ENCODE measurements at regions not wholly inside any gene's neighbourhood (a gene's known extent, or its start where the extent isn't known, plus 50 kb on each side); places are given as distances from the start of the nearest gene placed in this dataset.

DNA sequence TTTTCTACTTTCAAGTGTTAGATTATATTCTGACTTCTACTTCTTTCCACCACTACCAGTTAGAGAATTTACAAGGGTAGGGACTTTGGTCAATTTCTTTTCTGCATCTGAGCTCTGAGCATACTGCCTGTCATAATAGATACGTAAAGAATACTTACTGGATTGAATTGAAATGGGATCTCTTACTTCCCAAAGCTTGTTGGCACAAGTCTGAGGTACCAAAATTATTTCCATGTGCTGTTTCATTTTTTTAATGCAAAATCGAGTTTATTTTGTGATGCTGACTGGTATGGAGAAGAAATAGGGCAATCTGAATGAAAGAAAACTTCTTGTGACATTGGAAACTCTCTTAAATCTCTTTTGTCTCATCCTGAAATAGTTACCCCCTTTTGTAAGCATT, 428.9 kb downstream of the SPATA31D1 start:
- H3K4me1 Mint-ChIP-seq = no peaks in the 10 kb centered on the region

GRCh38 chr9:82418334-82418733, 429.8 kb downstream of the SPATA31D1 start:
- no peaks in the 10 kb centered on the region for H3K79me2 ChIP-seq (ENCODE audit: insufficient read depth, low read length)
- no peak overlapping the region for H3K4me3 Mint-ChIP-seq
- no peak overlapping the region for H3K4me2 ChIP-seq (replicated peaks; ENCODE audit: extremely low read depth, low read length, poor library complexity, severe bottlenecking)
- no peak overlapping the region for H3K4me3 ChIP-seq (replicated peaks in 1 of 3; ENCODE audit: low read depth in 2 of 3, low read length in 3 of 3)
- H3K4me1 ChIP-seq (ENCODE audit: control insufficient read depth in 1 of 2, insufficient read depth in 2 of 2, low read length in 2 of 2) = no peaks in the 10 kb centered on the region
- no peaks in the 10 kb centered on the region for H3K36me3 Mint-ChIP-seq
- H3K27me3 Mint-ChIP-seq (ENCODE audit: low read depth in 3 of 3) = peaks cover 0 to 3% (median 0%) of the 10 kb centered on the region in 3 donors
- H2AFZ ChIP-seq (ENCODE audit: insufficient read depth, low read depth, low read length, poor library complexity, severe bottlenecking) = no peak overlapping the region
- H3K27ac Mint-ChIP-seq = no peak overlapping the region
- 80% methylated on average over 1 of the region's 6 CpGs for WGBS (ENCODE audit: insufficient coverage)
- no peak for TF ChIP-seq CTCF (IDR thresholded peaks at IDR 0.05)
- H3K9me3 Mint-ChIP-seq = peaks cover 4 to 22% (median 12%) of the 10 kb centered on the region in 7 donors
- DNase-seq = no peak
- H3K9ac ChIP-seq (ENCODE audit: insufficient read depth, low read length, poor library complexity, severe bottlenecking) = no peak overlapping the region
- H3K27ac ChIP-seq (ENCODE audit: low read depth in 1 of 2, low read length in 2 of 2) = no peak overlapping the region
- no peaks in the 10 kb centered on the region for H4K20me1 ChIP-seq (ENCODE audit: insufficient read depth, low read length)
- H3K36me3 ChIP-seq (replicated peaks in 1 of 2; ENCODE audit: control insufficient read depth in 1 of 2, insufficient read depth in 2 of 2, low read length in 2 of 2) = no peaks in the 10 kb centered on the region
- intact Hi-C loops (cut with micrococcal nuclease) = no loop called here
- H3K27me3 ChIP-seq (ENCODE audit: control insufficient read depth in 2 of 2, insufficient read depth in 2 of 2, low read length in 2 of 2) = no peaks in the 10 kb centered on the region
- peaks cover 7 to 13% of the 10 kb centered on the region in 2 donors for H3K9me3 ChIP-seq (replicated peaks in 1 of 2; ENCODE audit: control insufficient read depth in 1 of 2, insufficient read depth in 1 of 2, low read length in 2 of 2)
- H3K4me1 Mint-ChIP-seq = no peaks in the 10 kb centered on the region

More for the DNA sequence above, 428.9 kb downstream of the SPATA31D1 start:
- no peak overlapping the region for H3K4me2 ChIP-seq (replicated peaks; ENCODE audit: extremely low read depth, low read length, poor library complexity, severe bottlenecking)
- TF ChIP-seq CTCF (IDR thresholded peaks at IDR 0.05) = no peak
- no peaks in the 10 kb centered on the region for H3K79me2 ChIP-seq (ENCODE audit: insufficient read depth, low read length)
- H3K36me3 ChIP-seq (replicated peaks in 1 of 2; ENCODE audit: control insufficient read depth in 1 of 2, insufficient read depth in 2 of 2, low read length in 2 of 2) = no peaks in the 10 kb centered on the region
- Mint-ChIP-seq H3K4me3 (no peak overlapping the region), H3K27ac (no peak overlapping the region), H3K36me3 (no peaks in the 10 kb centered on the region), H3K27me3 (ENCODE audit: low read depth in 3 of 3) (peaks cover 0 to 3% (median 0%) of the 10 kb centered on the region in 3 donors), H3K9me3 (peaks cover 4 to 20% (median 11%) of the 10 kb centered on the region in 7 donors)
- peaks cover 2 to 10% of the 10 kb centered on the region in 2 donors for H3K9me3 ChIP-seq (replicated peaks in 1 of 2; ENCODE audit: control insufficient read depth in 1 of 2, insufficient read depth in 1 of 2, low read length in 2 of 2)
- 100% methylated on average over 1 of the region's 2 CpGs for WGBS (ENCODE audit: insufficient coverage)
- intact Hi-C loops (cut with micrococcal nuclease) = no loop called here
- H4K20me1 ChIP-seq (ENCODE audit: insufficient read depth, low read length) = no peaks in the 10 kb centered on the region
- no peak overlapping the region for H3K27ac ChIP-seq (ENCODE audit: low read depth in 1 of 2, low read length in 2 of 2)
- no peaks in the 10 kb centered on the region for H3K4me1 ChIP-seq (ENCODE audit: control insufficient read depth in 1 of 2, insufficient read depth in 2 of 2, low read length in 2 of 2)
- DNase-seq = no peak
- H3K9ac ChIP-seq (ENCODE audit: insufficient read depth, low read length, poor library complexity, severe bottlenecking) = no peak overlapping the region
- H3K27me3 ChIP-seq (ENCODE audit: control insufficient read depth in 2 of 2, insufficient read depth in 2 of 2, low read length in 2 of 2) = no peaks in the 10 kb centered on the region
- H2AFZ ChIP-seq (ENCODE audit: insufficient read depth, low read depth, low read length, poor library complexity, severe bottlenecking) = no peak overlapping the region
- no peak overlapping the region for H3K4me3 ChIP-seq (replicated peaks in 1 of 3; ENCODE audit: low read depth in 2 of 3, low read length in 3 of 3)

Measured in CD14-positive monocyte (primary cell).